ES-I3 (cell line): ENCODE measurements at regions not wholly inside any gene's neighbourhood (a gene's known extent, or its start where the extent isn't known, plus 50 kb on each side); places are given as distances from the start of the nearest gene placed in this dataset.
"Not testable (repeated sequence)": the region's sequence is repeated elsewhere in the genome, so short reads cannot be mapped to it uniquely, and the experiment has no call there.

Source experiments
- H3K36me3 ChIP-seq: 2 replicates; pipeline ENCODE4 v1.6.1; 2013; ENCODE audit warnings: mild to moderate bottlenecking, low read length, control low read depth, moderate library complexity; ENCODE audit not compliant: insufficient read depth
- H3K4me1 ChIP-seq: 2 replicates; pipeline ENCODE4 v1.6.1; 2013; ENCODE audit warnings: mild to moderate bottlenecking, control low read depth, low read length; ENCODE audit not compliant: insufficient read depth
- H3K9ac ChIP-seq: 2 replicates; pipeline ENCODE4 v1.6.1; 2013; ENCODE audit warnings: low read depth, mild to moderate bottlenecking, low read length, moderate library complexity
- H3K9me3 ChIP-seq: 2 replicates; pipeline ENCODE4 v1.6.1; 2013; ENCODE audit warnings: mild to moderate bottlenecking, low read length, moderate library complexity; ENCODE audit not compliant: control insufficient read depth, insufficient read depth

DNA sequence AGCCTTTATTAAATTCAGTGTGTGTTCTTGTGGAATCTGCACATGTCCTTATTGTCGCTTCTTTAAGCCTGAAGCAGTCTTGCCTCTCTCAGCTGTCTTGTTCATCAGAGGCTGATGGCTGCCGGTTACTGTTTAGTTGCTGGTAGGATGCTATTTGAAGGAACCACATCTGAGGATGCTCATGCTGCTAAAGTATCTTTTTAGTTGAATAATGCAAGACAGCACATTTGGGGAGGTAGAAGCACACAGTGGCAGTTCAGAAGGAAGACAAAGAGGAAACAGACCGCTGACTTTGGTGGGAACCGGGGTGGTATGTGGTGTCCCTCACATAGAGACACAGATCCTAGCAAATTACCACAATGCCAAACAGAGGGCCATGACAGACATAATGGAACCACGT is 144.2 kb upstream of the HDDC2 start:
- Histone ChIP-seq H3K4me1 (no peaks in the 10 kb centered on the region), H3K36me3 (no peaks in the 10 kb centered on the region), H3K9me3 (peaks cover 6% of the 10 kb centered on the region; the same call in 1 of the 2 replicates), H3K9ac (no peak overlapping the region)

DNA sequence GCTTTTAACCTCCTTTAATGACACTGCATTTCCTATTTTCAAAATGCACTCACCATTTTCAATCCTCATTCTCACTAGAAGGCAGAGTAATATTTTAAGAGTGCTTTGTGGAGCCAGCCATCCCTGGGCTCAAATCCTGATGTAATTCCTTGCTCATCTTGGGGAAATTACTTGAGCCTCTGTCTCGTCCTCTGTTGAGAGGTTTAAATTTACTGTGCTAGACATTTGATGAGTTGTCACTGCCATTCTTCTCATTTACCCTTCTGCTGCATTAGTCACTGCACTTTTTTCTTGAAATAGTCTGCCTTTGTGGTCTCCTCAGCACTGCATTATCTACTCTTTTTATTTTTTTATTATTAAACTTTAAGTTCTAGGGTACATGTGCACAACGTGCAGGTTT is 150.0 kb upstream of the HDDC2 start:
- Histone ChIP-seq H3K9me3 (peaks cover 15% of the 10 kb centered on the region), H3K4me1 (no peaks in the 10 kb centered on the region), H3K9ac (no peak overlapping the region), H3K36me3 (no peaks in the 10 kb centered on the region)

GRCh38 chr6:125453516-125453915 is 151.7 kb upstream of the HDDC2 start:
- Histone ChIP-seq H3K9me3 (peaks cover 15% of the 10 kb centered on the region), H3K9ac (no peak overlapping the region), H3K4me1 (no peaks in the 10 kb centered on the region), H3K36me3 (no peaks in the 10 kb centered on the region)

DNA sequence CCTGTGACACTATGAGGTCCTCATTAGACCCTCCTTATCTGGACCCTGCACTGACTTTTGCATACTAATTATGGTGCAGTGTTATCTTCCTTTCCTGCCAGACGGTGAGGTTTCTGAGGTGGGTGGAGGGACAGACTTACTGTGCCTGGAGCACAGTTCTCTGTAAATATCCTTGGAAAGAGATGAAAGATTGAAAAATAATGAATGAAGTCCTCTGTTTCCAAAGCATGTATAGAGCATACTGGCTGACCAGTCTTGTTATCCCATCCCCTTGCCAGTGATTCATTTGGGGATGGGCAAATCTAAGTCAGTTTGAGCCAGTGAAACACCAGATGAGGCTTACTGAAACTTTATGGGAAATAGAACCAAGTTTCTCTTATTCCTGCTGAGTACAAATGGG is 152.6 kb upstream of the HDDC2 start:
- Histone ChIP-seq H3K9me3 (peaks cover 15% of the 10 kb centered on the region), H3K4me1 (no peaks in the 10 kb centered on the region), H3K36me3 (no peaks in the 10 kb centered on the region)

GRCh38 chr6:125458493-125458892 is 156.7 kb upstream of the HDDC2 start:
- H3K4me1 ChIP-seq, H3K9me3 ChIP-seq, H3K9ac ChIP-seq, H3K36me3 ChIP-seq: not testable (repeated sequence)

More for the DNA sequence above, 152.6 kb upstream of the HDDC2 start:
- no peak overlapping the region for H3K9ac ChIP-seq

- not testable (repeated sequence) for H3K9ac ChIP-seq, H3K9me3 ChIP-seq, H3K36me3 ChIP-seq
- peaks cover 14% of the 10 kb centered on the region for H3K4me1 ChIP-seq
Observed at GRCh38 chr6:125465332-125465731, 163.6 kb upstream of the HDDC2 start.

DNA sequence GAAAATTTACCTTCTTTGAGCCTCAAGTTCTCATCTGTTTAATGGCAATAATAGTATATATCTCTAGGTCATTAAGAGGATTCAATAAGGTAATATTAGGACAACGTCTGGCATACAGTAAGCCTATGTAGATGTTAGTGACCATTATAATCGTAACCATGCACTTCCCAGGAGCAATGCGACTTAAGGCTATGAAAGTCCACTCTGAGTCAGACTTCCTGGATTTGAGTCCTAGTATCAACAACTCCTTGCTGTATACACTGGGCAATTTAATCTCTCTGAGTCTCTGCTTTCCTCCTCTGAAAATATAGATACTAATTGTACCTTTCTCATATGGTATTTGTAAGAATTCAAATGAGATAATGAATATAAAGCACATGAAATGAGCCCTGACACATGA is 168.1 kb upstream of the HDDC2 start:
- Histone ChIP-seq H3K9ac (no peak overlapping the region), H3K4me1 (peaks cover 21% of the 10 kb centered on the region), H3K36me3 (no peaks in the 10 kb centered on the region), H3K9me3 (peaks cover 3% of the 10 kb centered on the region; the same call in 1 of the 2 replicates)

DNA sequence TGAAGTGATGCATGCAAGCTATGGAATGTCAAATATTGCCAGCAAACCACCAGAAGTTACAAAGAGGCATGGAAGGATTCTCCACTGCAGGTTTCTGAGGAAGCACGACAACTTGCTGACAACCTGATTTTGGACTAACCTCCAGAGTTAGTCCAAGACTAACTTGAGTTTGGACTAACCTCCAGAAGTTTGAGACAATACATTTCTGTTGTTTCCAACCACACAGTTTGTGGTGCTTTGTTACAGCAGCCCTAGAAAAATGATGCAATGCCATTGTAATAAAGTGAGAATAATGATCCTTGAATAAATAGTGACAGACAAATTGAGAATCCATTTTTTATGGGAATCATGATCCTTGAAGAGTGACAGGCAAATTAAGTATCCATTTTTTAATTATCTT is 169.9 kb upstream of the HDDC2 start:
- no peaks in the 10 kb centered on the region for H3K36me3 ChIP-seq
- H3K4me1 ChIP-seq = peaks cover 21% of the 10 kb centered on the region
- no peak overlapping the region for H3K9ac ChIP-seq
- peaks cover 3% of the 10 kb centered on the region; the same call in 1 of the 2 replicates for H3K9me3 ChIP-seq

DNA sequence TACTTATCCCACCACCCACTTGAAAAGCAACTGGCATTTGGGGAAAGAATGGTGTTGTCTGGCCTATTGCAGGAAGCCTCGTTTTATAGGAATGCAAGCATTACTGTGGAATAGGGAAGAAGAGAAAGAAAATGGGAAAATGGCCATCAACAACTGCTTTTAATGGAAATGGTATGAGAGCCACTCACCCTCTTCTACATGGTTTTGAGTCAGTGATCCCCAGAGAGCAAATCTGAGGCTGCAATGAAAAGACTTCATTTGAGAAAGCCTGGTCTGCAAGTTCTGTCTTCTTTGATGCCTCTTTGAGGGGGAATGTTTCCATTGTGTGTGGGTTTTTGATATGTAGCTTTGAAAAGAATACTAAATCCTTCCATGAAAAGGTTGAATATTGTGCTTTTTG is 172.3 kb upstream of the HDDC2 start:
- no peaks in the 10 kb centered on the region for H3K36me3 ChIP-seq
- H3K9ac ChIP-seq = no peak overlapping the region
- peaks cover 17% of the 10 kb centered on the region for H3K4me1 ChIP-seq
- no peaks in the 10 kb centered on the region for H3K9me3 ChIP-seq

- no peaks in the 10 kb centered on the region for H3K36me3 ChIP-seq
- no peaks in the 10 kb centered on the region for H3K4me1 ChIP-seq
- H3K9ac ChIP-seq = no peak overlapping the region
- no peaks in the 10 kb centered on the region for H3K9me3 ChIP-seq
Observed at GRCh38 chr6:125477156-125477555, 175.4 kb upstream of the HDDC2 start.

- Histone ChIP-seq H3K9ac (no peak overlapping the region), H3K36me3 (no peaks in the 10 kb centered on the region), H3K9me3 (no peaks in the 10 kb centered on the region), H3K4me1 (no peaks in the 10 kb centered on the region)
Observed at GRCh38 chr6:125477844-125478243, 176.1 kb upstream of the HDDC2 start.

DNA sequence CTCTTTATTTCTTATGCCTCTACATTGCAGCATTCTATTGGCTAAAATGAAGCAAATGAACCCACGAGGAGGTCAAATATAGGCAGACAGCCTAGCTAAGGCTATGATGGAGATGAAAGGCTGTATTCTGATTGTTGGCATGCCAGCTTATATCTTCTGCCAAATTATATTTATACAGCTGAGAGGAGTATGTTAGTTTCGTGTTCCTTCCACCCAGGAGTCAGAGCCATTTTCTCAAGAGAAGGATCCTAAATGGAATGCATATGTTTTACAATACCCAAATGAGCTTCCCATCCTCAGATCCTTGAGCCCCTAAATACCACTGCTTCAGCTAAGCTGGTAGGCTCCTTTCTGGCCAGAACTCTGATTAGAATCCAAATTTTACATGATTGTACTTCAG is 178.4 kb upstream of the HDDC2 start:
- H3K36me3 ChIP-seq = no peaks in the 10 kb centered on the region
- no peak overlapping the region for H3K9ac ChIP-seq
- H3K9me3 ChIP-seq = no peaks in the 10 kb centered on the region
- no peaks in the 10 kb centered on the region for H3K4me1 ChIP-seq

GRCh38 chr6:125480571-125480970 is 178.8 kb upstream of the HDDC2 start:
- Histone ChIP-seq H3K9ac (no peak overlapping the region), H3K36me3 (no peaks in the 10 kb centered on the region), H3K4me1 (no peaks in the 10 kb centered on the region), H3K9me3 (no peaks in the 10 kb centered on the region)

- no peak overlapping the region for H3K9ac ChIP-seq
- H3K4me1 ChIP-seq = no peaks in the 10 kb centered on the region
- H3K36me3 ChIP-seq = no peaks in the 10 kb centered on the region
- no peaks in the 10 kb centered on the region for H3K9me3 ChIP-seq
Observed at GRCh38 chr6:125481056-125481455, 179.3 kb upstream of the HDDC2 start.

GRCh38 chr6:125485757-125486156 is 184.0 kb upstream of the HDDC2 start:
- no peak overlapping the region for H3K9ac ChIP-seq
- no peaks in the 10 kb centered on the region for H3K9me3 ChIP-seq
- H3K36me3 ChIP-seq = no peaks in the 10 kb centered on the region
- no peaks in the 10 kb centered on the region for H3K4me1 ChIP-seq

DNA sequence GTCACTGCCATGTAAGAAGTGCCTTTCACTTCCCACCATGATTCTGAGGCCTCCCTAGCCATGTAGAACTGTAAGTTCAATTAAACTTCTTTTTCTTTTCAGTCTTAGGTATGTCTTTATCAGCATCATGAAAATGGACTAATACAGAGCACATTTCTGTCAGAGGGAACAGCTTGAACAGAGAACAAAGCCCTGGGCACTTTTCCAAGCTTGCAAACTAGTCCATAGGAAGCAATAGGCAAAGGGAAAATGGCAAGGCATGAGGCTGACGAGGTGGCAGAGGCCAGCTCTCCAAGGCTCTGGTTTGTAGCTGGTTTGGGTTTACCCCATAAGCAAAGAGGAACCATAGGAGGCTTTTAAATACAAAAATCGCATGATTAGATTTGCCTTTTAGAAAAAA is 185.1 kb upstream of the HDDC2 start:
- Histone ChIP-seq H3K9ac (no peak overlapping the region), H3K4me1 (no peaks in the 10 kb centered on the region), H3K9me3 (no peaks in the 10 kb centered on the region), H3K36me3 (no peaks in the 10 kb centered on the region)
